GM23338 (cell line): ENCODE measurements at regions not wholly inside any gene's neighbourhood (a gene's known extent, or its start where the extent isn't known, plus 50 kb on each side); places are given as distances from the start of the nearest gene placed in this dataset.
"Not testable (repeated sequence)": the region's sequence is repeated elsewhere in the genome, so short reads cannot be mapped to it uniquely, and the experiment has no call there.

Experiments used
- ATAC-seq: fragments of 200-7000 bp; cut with Tn5 transposase; 3 replicates; pipeline ENCODE4 v1.9.1; 2020
- DNase-seq: peaks from one replicate; pipeline ENCODE4 v3.0.0-alpha.2; 2015; ENCODE audit warnings: low spot score
- H2AFZ ChIP-seq: fragments of 200-600 bp; sonication (generic); 2 replicates; pipeline ENCODE4 v1.8.0; 2016; ENCODE audit warnings: antibody characterized with exemption, mild to moderate bottlenecking, moderate library complexity
- H3F3A ChIP-seq: fragments of 200-600 bp; sonication (generic); replicated peaks from 2 replicates; pipeline ENCODE4 v1.8.0; 2017; ENCODE audit warnings: antibody characterized with exemption, mixed run types, low read depth
- H3K27ac ChIP-seq: fragments of 200-600 bp; sonication (generic); 2 replicates; pipeline ENCODE4 v1.6.1; 2016; ENCODE audit warnings: low read depth
- H3K27me3 ChIP-seq: fragments of 200-600 bp; sonication (generic); 2 replicates; pipeline ENCODE4 v1.8.0; 2016; ENCODE audit warnings: mild to moderate bottlenecking, mixed run types, moderate library complexity; ENCODE audit not compliant: insufficient read depth
- H3K36me3 ChIP-seq: fragments of 200-600 bp; sonication (generic); 2 replicates; pipeline ENCODE4 v1.8.0; 2016; ENCODE audit warnings: mild to moderate bottlenecking; ENCODE audit not compliant: insufficient read depth
- H3K4me1 ChIP-seq: fragments of 200-600 bp; sonication (generic); 2 replicates; pipeline ENCODE4 v1.8.0; 2016; ENCODE audit warnings: mild to moderate bottlenecking, moderate library complexity; ENCODE audit not compliant: insufficient read depth
- H3K4me2 ChIP-seq: fragments of 200-600 bp; sonication (generic); 2 replicates; pipeline ENCODE4 v1.7.1; 2017; ENCODE audit warnings: mixed run types
- H3K4me3 ChIP-seq: fragments of 200-600 bp; sonication (generic); 2 replicates; pipeline ENCODE4 v1.6.1; 2016; ENCODE audit warnings: mixed run types
- H3K79me2 ChIP-seq: fragments of 200-600 bp; sonication (generic); replicated peaks from 2 replicates; pipeline ENCODE4 v1.8.0; 2017; ENCODE audit warnings: mild to moderate bottlenecking; ENCODE audit not compliant: insufficient read depth
- H3K9me2 ChIP-seq: fragments of 200-600 bp; sonication (generic); 2 replicates; pipeline ENCODE4 v1.8.0; 2017; ENCODE audit not compliant: insufficient read depth
- H4K20me1 ChIP-seq: fragments of 200-600 bp; sonication (generic); replicated peaks from 2 replicates; pipeline ENCODE4 v1.8.0; 2017; ENCODE audit warnings: mild to moderate bottlenecking; ENCODE audit not compliant: insufficient read depth
- H3K27ac Mint-ChIP-seq: 2 replicates; pipeline ENCODE4 v1.8.0; 2020; ENCODE audit warnings: inconsistent platforms, mild to moderate bottlenecking, moderate library complexity, mixed read lengths
- H3K27me3 Mint-ChIP-seq: 3 replicates; pipeline ENCODE4 v1.8.0; 2022; ENCODE audit warnings: low read depth, mild to moderate bottlenecking, moderate library complexity, mixed read lengths, inconsistent platforms; ENCODE audit not compliant: insufficient read depth, poor library complexity
- H3K36me3 Mint-ChIP-seq: 3 replicates; pipeline ENCODE4 v1.8.0; 2021; ENCODE audit warnings: low read depth, mild to moderate bottlenecking, inconsistent platforms, moderate library complexity, mixed read lengths
- H3K4me1 Mint-ChIP-seq: 3 replicates; pipeline ENCODE4 v1.8.0; 2020; ENCODE audit warnings: mild to moderate bottlenecking, inconsistent platforms, mixed read lengths
- H3K4me3 Mint-ChIP-seq: 3 replicates; pipeline ENCODE4 v1.8.0; 2021; ENCODE audit warnings: moderate library complexity, mild to moderate bottlenecking, inconsistent platforms, mixed read lengths
- H3K9me3 Mint-ChIP-seq: 3 replicates; pipeline ENCODE4 v1.8.0; 2020; ENCODE audit warnings: moderate library complexity, mild to moderate bottlenecking, inconsistent platforms, mixed read lengths
- EZH2 ChIP-seq: fragments of 200-600 bp; sonication (generic); IDR thresholded peaks from one replicate; pipeline ENCODE4 v1.8.0; 2017; ENCODE audit warnings: antibody characterized with exemption, mild to moderate bottlenecking, low read depth; ENCODE audit not compliant: unreplicated experiment
- POLR2AphosphoS5 ChIP-seq: IDR thresholded peaks from 2 replicates; pipeline ENCODE4 v1.6.1; 2016; ENCODE audit warnings: antibody characterized with exemption, low read depth
- REST ChIP-seq: IDR thresholded peaks from one replicate; pipeline ENCODE4 v1.6.1; 2018; ENCODE audit warnings: antibody characterized with exemption; ENCODE audit not compliant: unreplicated experiment
- ZNF331 ChIP-seq: fragments of 250-450 bp; sonication (Bioruptor Pico); IDR thresholded peaks from 2 replicates; pipeline ENCODE4 v1.5.0; 2020; ENCODE audit warnings: low read depth, mild to moderate bottlenecking, moderate library complexity
- TF ChIP-seq, protein P1 (sequence below): fragments of 250-450 bp; sonication (Bioruptor Pico); IDR thresholded peaks from 2 replicates; pipeline ENCODE4 v1.5.0; 2020; ENCODE audit warnings: mild to moderate bottlenecking, moderate library complexity
- TF ChIP-seq, protein P2 (sequence below), 2 experiments: fragments of 200-600 bp in 1 of 2; sonication (generic) in 1 of 2; conservative IDR thresholded peaks; 2 replicates each; pipeline versions ENCODE4 v1.5.1 to v1.6.1; 2016 to 2017; ENCODE audit warnings: antibody characterized with exemption in 2 of 2, low read depth in 2 of 2, mild to moderate bottlenecking in 2 of 2, moderate library complexity in 1 of 2

DNA sequence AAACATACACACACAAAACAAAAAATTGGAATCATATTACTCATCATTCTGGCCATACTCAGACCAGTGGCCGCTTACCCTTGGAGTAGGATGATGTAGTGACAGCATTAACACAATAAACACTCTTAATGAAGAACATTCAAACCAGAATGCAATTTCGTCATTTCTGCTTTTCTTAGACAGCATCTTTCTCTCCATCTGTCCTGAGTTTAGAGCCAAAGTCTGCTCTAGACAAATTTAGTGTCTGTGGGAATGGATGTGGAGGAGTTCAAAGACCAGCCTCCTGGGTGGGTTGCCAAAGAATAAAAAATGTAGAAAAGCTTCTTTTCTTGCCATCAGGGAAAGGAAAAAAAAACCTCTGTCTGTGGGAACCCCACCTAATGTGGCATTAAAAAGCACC, 212.4 kb upstream of the POU1F1 start (continued):
- TF ChIP-seq, protein P1, sequence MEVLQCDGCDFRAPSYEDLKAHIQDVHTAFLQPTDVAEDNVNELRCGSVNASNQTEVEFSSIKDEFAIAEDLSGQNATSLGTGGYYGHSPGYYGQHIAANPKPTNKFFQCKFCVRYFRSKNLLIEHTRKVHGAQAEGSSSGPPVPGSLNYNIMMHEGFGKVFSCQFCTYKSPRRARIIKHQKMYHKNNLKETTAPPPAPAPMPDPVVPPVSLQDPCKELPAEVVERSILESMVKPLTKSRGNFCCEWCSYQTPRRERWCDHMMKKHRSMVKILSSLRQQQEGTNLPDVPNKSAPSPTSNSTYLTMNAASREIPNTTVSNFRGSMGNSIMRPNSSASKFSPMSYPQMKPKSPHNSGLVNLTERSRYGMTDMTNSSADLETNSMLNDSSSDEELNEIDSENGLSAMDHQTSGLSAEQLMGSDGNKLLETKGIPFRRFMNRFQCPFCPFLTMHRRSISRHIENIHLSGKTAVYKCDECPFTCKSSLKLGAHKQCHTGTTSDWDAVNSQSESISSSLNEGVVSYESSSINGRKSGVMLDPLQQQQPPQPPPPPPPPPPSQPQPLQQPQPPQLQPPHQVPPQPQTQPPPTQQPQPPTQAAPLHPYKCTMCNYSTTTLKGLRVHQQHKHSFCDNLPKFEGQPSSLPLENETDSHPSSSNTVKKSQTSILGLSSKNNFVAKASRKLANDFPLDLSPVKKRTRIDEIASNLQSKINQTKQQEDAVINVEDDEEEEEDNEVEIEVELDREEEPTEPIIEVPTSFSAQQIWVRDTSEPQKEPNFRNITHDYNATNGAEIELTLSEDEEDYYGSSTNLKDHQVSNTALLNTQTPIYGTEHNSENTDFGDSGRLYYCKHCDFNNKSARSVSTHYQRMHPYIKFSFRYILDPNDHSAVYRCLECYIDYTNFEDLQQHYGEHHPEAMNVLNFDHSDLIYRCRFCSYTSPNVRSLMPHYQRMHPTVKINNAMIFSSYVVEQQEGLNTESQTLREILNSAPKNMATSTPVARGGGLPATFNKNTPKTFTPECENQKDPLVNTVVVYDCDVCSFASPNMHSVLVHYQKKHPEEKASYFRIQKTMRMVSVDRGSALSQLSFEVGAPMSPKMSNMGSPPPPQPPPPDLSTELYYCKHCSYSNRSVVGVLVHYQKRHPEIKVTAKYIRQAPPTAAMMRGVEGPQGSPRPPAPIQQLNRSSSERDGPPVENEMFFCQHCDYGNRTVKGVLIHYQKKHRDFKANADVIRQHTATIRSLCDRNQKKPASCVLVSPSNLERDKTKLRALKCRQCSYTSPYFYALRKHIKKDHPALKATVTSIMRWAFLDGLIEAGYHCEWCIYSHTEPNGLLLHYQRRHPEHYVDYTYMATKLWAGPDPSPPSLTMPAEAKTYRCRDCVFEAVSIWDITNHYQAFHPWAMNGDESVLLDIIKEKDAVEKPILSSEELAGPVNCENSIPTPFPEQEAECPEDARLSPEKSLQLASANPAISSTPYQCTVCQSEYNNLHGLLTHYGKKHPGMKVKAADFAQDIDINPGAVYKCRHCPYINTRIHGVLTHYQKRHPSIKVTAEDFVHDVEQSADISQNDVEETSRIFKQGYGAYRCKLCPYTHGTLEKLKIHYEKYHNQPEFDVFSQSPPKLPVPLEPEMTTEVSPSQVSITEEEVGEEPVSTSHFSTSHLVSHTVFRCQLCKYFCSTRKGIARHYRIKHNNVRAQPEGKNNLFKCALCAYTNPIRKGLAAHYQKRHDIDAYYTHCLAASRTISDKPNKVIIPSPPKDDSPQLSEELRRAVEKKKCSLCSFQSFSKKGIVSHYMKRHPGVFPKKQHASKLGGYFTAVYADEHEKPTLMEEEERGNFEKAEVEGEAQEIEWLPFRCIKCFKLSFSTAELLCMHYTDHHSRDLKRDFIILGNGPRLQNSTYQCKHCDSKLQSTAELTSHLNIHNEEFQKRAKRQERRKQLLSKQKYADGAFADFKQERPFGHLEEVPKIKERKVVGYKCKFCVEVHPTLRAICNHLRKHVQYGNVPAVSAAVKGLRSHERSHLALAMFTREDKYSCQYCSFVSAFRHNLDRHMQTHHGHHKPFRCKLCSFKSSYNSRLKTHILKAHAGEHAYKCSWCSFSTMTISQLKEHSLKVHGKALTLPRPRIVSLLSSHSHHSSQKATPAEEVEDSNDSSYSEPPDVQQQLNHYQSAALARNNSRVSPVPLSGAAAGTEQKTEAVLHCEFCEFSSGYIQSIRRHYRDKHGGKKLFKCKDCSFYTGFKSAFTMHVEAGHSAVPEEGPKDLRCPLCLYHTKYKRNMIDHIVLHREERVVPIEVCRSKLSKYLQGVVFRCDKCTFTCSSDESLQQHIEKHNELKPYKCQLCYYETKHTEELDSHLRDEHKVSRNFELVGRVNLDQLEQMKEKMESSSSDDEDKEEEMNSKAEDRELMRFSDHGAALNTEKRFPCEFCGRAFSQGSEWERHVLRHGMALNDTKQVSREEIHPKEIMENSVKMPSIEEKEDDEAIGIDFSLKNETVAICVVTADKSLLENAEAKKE (CRISPR knock-in tag) = no peak
- TF ChIP-seq ZNF331 (CRISPR knock-in tag) = no peak

DNA sequence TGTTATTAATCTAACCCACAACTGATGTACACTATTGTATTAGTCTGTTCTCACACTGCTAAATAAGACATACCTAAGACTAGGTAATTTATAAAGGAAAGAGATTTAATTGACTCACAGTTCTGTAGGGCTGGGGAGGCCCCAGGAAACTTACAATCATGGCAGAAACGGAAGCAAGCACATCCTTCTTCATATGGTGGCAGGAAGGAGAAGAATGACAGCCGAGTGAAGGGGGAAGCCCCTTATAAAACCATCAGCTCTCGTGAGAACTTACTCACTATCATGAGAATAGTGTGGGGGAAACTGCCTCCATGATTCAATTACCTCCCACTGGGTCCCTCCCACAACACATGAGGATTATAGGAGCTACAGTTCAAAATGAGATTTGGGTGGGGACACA, 210.3 kb upstream of the POU1F1 start:
- H3K4me3 Mint-ChIP-seq, H3K36me3 ChIP-seq, H3K27me3 Mint-ChIP-seq, H3K27ac ChIP-seq, H3F3A ChIP-seq, H4K20me1 ChIP-seq, H3K27me3 ChIP-seq, H3K9me3 Mint-ChIP-seq, H3K4me1 Mint-ChIP-seq, H3K36me3 Mint-ChIP-seq, H2AFZ ChIP-seq, H3K9me2 ChIP-seq, DNase-seq, H3K4me1 ChIP-seq, H3K27ac Mint-ChIP-seq, H3K4me3 ChIP-seq, ATAC-seq, H3K4me2 ChIP-seq, H3K79me2 ChIP-seq: not testable (repeated sequence)

DNA sequence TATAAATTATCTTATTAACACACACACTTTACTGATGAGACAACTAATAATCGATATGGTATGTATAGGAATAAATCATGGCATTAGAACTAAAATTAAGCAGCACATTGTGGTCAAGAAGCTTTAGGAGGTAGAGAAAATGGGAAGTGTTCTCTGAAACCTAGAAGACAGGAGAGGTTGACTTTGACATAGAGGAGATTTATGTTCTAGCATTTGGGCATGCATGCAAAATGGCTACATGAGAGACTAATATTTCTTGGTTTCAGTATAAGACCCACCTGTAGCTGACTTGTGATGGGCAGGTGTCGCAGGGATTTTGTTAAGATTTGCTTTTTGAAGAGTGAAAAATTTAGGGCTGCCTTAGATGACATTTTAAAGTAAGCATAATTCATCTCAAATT, 209.7 kb upstream of the POU1F1 start:
- Mint-ChIP-seq H3K4me1 (no peaks in the 10 kb centered on the region), H3K27ac (no peak overlapping the region), H3K27me3 (no peaks in the 10 kb centered on the region), H3K36me3 (no peaks in the 10 kb centered on the region), H3K9me3 (no peaks in the 10 kb centered on the region), H3K4me3 (no peak overlapping the region)
- no peaks in the 10 kb centered on the region for H3K9me2 ChIP-seq
- no peak overlapping the region for H3K27ac ChIP-seq
- DNase-seq (no peak), ATAC-seq (no peak)
- H3K79me2 ChIP-seq = no peaks in the 10 kb centered on the region
- H3F3A ChIP-seq = no peaks in the 10 kb centered on the region
- H2AFZ ChIP-seq = no peak overlapping the region
- H4K20me1 ChIP-seq = no peaks in the 10 kb centered on the region
- H3K4me3 ChIP-seq = no peak overlapping the region
- H3K4me2 ChIP-seq = no peak overlapping the region
- no peaks in the 10 kb centered on the region for H3K4me1 ChIP-seq
- no peak for TF ChIP-seq POLR2AphosphoS5
- TF ChIP-seq EZH2 = no peak
- no peak for TF ChIP-seq REST
- no peak for TF ChIP-seq ZNF331 (CRISPR knock-in tag)
- TF ChIP-seq, protein P2, sequence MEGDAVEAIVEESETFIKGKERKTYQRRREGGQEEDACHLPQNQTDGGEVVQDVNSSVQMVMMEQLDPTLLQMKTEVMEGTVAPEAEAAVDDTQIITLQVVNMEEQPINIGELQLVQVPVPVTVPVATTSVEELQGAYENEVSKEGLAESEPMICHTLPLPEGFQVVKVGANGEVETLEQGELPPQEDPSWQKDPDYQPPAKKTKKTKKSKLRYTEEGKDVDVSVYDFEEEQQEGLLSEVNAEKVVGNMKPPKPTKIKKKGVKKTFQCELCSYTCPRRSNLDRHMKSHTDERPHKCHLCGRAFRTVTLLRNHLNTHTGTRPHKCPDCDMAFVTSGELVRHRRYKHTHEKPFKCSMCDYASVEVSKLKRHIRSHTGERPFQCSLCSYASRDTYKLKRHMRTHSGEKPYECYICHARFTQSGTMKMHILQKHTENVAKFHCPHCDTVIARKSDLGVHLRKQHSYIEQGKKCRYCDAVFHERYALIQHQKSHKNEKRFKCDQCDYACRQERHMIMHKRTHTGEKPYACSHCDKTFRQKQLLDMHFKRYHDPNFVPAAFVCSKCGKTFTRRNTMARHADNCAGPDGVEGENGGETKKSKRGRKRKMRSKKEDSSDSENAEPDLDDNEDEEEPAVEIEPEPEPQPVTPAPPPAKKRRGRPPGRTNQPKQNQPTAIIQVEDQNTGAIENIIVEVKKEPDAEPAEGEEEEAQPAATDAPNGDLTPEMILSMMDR (conservative IDR thresholded peaks at IDR 0.05; ENCODE audit: low read depth in 2 of 2) = no peak
- H3K27me3 ChIP-seq = no peaks in the 10 kb centered on the region
- H3K36me3 ChIP-seq = no peaks in the 10 kb centered on the region
